ENCODE measurements at regions not wholly inside any gene's neighbourhood (a gene's known extent, or its start where the extent isn't known, plus 50 kb on each side); places are given as distances from the start of the nearest gene placed in this dataset.
"Not testable (repeated sequence)": the region's sequence is repeated elsewhere in the genome, so short reads cannot be mapped to it uniquely, and the experiment has no call there.

DNA sequence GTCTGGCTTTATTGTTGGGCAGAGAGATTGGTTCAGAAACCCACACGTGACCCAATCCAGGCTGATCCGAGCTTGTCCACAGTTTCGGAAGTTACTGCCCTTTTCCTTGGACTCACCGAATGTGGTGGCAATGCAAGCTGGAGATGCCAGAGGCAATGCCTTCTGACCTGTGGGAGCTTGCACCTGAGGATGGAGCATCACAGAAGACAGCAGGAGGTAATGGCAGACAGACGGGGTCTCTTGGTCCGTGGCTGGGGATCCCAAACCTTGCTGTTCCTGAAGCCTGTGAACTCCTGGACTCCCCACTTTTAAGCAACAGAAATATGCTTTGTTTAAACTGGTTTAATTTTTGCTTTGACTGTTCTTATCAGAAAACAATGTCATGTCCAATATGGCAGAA, 265.2 kb upstream of the IRX1 start:
- DNase-seq = no peak
- in situ Hi-C loops (cut with MboI; ENCODE audit: low pct_unique_long_range_greater_than_20kb, low sequenced_read_pairs) = no loop called here

DNA sequence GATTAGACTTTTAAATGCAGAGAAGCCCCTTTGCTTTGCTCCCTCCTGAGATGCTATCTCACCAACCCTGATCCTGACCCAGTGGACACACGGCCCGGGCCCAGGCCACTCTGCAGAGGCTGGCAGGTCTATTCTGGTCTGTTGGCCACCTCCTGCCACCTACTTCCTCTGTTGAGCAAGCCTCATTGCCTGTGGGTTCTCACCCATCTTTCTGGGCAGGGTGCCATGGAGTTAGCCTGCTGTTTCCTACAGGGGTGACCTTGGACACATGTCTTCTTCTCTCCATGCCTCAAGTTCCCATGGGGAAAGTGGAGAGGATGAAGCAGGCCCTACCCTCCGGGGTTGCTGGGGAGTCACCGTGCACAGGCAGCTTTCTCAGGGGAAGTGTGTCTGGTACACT, 266.2 kb upstream of the IRX1 start:
- in situ Hi-C loops (cut with MboI; ENCODE audit: low pct_unique_long_range_greater_than_20kb, low sequenced_read_pairs) = no loop called here
- no peak for DNase-seq

DNA sequence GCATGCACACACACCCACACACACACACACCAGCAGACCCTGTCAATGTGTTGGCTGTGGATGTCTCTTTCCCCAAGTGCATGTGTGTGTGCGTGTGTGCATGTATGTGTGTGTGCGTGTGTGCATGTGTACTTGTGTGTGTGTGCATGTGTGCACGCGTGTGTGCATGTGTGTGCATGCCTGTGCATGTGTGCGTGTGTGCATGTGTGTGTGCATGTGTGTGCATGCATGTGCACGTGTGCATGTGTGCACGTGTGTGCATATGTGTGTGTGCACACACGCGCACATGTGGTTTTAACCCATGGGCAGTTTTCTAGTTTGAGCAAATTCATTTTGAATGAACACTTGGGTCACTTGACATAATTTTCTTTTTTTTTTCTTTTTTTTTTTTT, 268.8 kb upstream of the IRX1 start:
- no peak for DNase-seq
- in situ Hi-C loops (cut with MboI; ENCODE audit: low pct_unique_long_range_greater_than_20kb, low sequenced_read_pairs) = no loop called here

DNA sequence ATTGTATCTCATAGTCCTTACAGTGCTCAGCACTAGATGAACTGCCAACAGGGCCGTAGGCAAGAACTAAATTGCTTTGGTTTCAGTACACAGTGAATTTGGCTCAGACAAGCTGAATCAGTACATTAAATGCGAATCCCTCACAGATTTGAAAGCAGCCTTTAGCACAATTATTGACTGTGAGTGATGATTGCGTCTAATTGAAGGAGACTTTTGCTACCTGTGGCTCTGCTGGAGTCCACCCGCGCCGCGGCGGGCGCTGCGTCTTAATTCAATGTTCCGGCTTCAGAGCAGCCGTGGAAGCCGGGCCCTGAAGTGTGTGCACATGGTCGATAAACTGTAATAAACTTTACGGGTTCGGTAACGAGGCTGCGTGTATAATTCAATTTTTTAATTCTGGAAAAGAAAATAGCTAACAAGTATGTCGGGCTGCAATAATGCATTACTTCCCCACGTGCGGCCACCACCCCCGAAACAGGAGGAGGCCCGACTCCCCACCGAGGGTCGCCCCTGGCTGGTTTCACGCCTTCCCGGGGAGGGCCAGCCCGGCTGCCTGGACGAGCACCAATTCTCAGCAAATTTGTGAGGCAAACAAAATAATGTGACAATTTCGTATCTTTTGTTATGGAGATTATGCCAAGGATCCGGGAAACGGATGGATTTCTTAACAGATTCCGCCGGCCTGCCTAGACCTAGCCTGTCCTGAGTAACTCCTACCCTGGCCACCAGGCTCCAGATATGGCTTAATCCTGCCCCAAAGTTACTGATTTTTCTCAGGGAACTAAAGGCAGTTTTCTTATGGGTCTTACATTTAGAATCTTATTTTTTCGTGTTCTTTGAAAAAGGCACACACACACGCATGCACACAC, 269.4 kb upstream of the IRX1 start:
- in situ Hi-C loops (cut with MboI; ENCODE audit: low pct_unique_long_range_greater_than_20kb, low sequenced_read_pairs) = no loop called here
- DNase-seq = no peak

DNA sequence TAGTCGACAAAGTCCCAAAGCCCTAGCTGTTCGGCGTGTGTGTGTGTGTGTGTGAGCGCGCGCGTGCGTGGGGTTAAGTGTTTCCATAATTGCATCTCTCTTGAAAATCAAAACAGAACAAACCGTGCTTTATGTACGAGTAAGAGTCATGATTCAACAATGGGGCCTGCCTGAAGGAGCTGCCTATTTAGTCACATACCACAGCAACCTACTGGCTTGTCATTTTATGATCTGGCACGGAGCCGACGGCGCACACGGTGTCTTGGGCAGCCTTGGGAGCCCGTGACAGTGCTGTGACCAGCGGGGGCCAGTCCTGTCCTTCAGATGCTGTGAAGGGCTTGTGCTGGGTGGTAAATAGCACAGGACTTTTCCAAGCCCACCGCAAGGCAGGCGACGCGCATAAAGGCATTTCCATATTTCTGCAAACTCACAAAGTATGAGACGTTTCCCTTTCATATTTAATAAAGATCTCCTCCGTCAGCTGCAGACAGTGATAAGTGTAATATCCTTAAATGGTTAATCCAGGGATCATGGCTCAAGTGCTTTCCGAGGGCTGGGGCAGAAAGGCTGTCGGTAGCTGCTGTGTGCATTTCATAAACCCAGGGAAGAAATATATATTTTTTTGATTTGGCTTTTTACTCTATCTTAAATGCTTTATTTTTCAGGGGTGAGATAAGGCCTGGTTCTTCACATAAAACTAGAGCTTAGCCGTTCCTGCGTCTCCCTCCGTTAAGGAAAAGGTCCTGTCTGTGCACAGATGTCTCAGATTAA, 270.2 kb upstream of the IRX1 start:
- in situ Hi-C loops (cut with MboI; ENCODE audit: low pct_unique_long_range_greater_than_20kb, low sequenced_read_pairs) = no loop called here
- peak; percentile 1 for DNase-seq

DNA sequence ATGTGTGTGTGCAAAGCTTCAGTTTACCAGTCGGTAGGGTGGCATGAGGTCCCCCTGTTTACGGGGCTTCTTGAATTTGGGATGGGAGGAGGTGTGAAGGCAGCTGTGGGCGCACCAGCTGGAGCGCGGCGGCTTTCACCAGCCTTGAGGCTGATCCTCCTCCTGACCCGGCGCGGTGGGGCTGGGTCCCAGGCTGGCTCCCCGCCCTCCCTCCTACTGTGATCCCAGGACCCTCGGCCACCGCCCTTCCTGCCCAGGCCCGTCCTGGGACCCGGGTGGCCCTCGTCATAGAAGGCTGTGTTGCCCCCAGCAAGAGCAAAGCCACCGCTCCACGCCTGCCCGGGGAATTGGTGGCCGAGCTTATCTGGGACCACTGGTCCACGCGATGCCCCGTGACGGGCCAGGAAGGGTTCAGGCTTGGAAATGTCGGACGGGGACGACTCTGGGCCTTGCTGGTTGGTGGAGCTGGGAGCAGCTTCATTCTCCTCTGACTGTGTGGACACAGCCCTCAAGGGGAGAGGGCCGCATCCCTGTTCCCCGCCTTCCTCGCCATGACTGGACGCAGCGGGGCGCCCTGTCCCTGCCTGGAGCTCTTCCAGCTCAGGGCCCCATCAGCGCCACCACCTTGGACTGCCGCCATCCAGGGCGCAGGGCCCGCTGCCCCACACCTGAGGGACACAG, 271.1 kb upstream of the IRX1 start:
- in situ Hi-C loops (cut with MboI; ENCODE audit: low pct_unique_long_range_greater_than_20kb, low sequenced_read_pairs) = no loop called here
- peak; percentile 7 for DNase-seq

DNA sequence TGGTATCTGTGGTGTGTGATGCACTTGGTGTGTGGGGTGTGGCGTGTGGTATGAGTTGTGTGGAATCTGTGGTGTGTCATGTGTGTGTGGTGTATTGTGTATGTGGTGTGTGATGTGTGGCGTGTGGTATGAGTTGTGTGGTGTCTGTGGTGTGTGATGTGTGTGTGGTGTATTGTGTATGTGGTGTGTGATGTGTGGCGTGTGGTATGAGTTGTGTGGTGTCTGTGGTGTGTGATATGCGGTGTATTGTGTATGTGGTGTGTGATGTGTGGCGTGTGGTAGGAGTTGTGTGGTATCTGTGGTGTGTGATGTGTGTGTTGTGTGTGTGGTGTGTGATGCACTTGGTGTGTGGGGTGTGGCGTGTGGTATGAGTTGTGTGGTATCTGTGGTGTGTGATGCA, 271.7 kb upstream of the IRX1 start:
- in situ Hi-C loops (cut with MboI; ENCODE audit: low pct_unique_long_range_greater_than_20kb, low sequenced_read_pairs) = not testable (repeated sequence)
- DNase-seq = peak; percentile 3

DNA sequence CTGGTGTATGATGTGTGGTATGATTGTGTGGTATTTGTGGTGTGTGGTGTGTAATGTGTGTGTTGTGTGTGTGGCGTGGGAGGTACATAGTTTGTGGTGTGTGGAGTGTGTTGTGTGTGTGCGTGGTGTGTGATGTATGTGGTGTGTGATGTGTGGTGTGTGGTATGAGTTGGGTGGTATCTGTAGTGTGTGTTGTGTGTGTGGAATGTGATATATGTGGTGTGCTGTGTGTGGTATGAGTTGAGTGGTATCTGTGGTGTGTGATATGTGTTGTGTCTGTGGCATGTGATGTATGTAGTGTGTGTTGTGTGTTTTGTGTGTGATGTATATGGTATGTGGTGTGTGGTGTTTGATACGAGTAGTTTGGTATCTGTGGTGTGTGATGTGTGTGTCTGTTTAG, 272.5 kb upstream of the IRX1 start:
- no peak for DNase-seq
- in situ Hi-C loops (cut with MboI; ENCODE audit: low pct_unique_long_range_greater_than_20kb, low sequenced_read_pairs) = no loop called here

DNA sequence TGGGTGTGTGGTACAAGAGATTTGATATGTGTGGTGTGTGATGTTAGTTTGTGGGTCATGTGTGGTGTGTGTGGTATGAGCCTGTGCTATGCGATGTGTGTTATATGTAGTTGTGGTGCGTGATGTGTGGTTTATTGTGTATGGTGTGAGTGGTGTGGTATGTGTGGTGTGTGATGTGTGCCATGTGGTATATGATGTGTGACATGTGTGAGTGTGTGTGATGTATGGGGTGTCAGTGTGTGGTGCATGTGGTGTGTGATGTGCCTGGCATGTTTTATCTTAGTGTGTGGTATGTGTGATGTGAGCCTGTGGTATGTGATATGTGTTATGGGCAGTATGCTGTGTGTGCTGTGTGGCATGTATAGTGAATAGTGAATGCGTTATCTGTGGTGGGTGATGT, 273.0 kb upstream of the IRX1 start:
- no peak for DNase-seq
- in situ Hi-C loops (cut with MboI; ENCODE audit: low pct_unique_long_range_greater_than_20kb, low sequenced_read_pairs) = no loop called here

DNA sequence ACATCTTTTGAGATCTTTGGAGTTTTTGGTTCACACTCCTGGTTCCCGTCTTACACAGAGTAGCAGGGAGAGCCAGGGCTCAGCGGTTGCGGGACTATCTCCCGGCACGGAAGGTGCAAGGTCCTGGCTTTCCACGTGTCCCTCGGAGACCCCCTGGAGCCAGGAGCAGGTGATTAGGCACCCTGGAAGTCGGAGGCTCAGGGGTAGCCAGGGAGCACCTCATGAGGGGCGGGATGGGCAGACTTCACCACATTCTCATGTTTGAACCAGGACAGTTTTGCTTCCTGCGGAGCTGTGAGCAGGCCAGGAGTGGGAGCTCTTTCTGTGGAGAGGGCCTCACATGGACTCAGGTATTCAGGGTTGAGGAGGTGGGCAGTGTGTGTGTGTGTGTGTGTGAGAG, 273.7 kb upstream of the IRX1 start:
- no peak for DNase-seq
- in situ Hi-C loops (cut with MboI; ENCODE audit: low pct_unique_long_range_greater_than_20kb, low sequenced_read_pairs) = no loop called here

DNA sequence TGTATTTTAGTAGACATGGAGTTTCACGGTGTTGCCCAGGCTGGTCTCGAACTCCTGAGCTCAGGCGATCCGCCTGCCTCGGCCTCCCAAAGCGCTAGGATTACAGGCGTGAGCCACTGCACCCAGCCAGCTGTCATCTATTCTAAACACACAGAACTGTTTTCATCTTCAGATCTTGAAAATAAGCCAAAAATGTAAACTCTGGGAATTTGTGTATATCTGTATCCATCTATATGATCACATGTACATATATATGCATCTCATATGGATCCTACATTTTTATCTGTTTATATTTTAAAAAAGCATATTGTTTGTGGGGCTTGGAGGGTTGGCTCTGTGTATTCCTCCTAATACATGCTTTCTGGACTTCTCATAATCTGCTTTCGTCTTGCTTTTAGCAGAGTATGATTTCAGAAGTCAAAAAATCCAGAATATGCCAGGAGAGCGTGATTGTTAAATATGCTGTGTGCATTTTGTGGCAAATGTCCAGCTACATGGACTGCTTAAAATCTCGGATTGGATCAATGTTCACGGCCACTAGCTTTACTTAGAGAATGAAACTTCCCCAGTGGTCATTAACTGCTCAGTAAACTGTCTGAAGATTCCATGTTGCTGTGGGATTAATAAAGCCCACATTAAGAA, 274.4 kb upstream of the IRX1 start:
- in situ Hi-C loops (cut with MboI; ENCODE audit: low pct_unique_long_range_greater_than_20kb, low sequenced_read_pairs) = no loop called here
- DNase-seq = no peak

DNA sequence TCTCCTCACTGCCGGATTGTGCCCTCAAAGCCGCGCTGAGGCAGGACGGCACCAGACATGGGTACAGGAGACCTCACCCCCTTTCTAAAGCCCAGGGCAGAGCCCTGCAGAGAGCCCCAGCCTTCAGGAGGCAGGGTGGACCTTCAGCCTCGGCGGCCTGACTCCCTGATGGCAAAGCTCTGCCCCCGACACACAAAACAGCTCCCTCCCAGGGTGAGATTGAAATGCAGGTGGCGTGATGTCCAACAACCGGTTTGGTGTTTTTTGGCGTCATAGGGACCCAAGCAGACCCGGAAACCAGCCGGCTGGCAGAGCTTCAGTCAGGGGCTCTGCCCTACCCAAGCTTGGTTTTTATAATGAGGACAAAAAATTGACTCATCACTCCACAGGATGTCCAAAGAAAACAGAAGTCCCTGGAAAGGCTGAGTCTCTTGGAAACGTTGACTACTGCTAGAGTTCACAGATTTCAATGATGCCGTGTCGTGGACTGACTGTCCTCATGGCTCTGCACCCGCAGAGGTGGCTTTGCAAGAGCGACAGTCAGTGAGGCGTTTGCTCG, 275.2 kb upstream of the IRX1 start:
- in situ Hi-C loops (cut with MboI; ENCODE audit: low pct_unique_long_range_greater_than_20kb, low sequenced_read_pairs) = no loop called here
- DNase-seq = no peak

DNA sequence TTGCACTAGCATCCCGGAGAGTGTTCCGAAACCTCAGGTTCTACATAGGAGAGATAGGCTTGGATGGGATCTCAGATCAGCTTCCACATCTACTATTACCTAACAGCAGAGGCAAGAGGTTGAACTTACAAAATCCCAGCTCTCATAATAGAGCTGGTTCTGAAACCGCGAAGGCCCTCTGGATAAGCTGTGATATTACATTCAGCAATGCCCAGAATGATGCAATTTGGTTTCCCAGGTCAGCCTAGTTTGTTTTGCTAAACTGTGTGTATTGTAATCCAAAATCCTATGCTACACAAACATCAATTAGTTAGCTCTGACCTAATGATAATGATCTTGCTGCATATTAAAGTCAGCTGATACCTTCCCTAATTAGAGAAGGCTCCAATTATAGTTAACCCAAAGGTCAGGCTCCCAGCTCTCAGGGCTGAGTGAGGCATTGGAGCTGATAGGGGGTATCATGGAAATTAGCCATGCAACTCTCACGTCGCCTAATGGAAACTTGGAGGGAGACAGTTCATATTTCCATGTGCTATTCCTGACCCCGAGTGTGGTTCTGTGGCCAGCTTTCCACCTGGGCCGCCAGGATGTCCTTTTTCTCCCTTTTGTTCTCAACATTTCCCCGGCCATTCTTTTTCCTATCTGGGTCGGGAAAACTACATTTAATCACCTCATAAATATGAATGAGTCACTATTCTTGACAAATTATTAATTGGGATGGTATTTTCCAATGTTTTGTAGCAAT, 278.4 kb upstream of the IRX1 start:
- DNase-seq = no peak
- in situ Hi-C loops (cut with MboI; ENCODE audit: low pct_unique_long_range_greater_than_20kb, low sequenced_read_pairs) = no loop called here

DNA sequence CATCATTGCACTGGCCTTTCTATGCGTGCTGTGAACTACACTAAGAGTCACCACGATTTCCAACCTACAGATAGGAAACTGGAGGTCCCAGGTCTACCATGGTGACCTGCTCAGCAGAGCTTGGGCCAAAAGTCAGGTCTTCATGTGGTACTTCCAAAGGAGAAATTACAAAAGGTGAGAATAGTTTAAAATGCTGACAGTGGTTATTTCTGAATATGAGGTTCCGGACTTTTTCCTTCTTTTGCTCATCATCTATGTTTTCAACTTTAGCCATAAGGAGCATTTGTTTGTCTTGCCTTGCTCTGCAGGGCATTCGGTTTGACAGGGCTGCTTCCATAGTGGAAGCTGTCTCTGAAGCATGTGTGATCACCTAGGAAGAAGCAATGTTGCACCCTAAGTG, 282.1 kb upstream of the IRX1 start:
- in situ Hi-C loops (cut with MboI; ENCODE audit: low pct_unique_long_range_greater_than_20kb, low sequenced_read_pairs) = no loop called here
- no peak for DNase-seq

DNA sequence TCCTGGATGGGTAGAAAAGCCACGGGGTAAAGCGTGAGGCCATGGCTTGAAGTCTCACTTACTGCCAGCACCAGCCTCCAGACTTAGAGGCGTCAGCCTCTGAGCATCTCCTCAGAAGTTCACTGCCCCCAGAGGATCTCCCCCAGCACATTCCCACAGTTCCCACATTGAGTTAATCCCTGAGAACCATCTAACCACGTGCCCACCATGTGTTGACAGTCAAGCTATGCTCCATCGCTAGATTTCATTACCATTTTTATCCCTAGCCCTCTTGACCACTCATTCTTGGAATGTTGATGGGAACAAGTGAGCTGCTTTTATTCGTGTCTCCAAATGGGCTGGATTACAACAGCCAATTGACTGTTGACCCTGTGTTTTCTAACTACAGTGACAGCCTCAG, 283.3 kb upstream of the IRX1 start:
- no peak for DNase-seq
- in situ Hi-C loops (cut with MboI; ENCODE audit: low pct_unique_long_range_greater_than_20kb, low sequenced_read_pairs) = no loop called here

DNA sequence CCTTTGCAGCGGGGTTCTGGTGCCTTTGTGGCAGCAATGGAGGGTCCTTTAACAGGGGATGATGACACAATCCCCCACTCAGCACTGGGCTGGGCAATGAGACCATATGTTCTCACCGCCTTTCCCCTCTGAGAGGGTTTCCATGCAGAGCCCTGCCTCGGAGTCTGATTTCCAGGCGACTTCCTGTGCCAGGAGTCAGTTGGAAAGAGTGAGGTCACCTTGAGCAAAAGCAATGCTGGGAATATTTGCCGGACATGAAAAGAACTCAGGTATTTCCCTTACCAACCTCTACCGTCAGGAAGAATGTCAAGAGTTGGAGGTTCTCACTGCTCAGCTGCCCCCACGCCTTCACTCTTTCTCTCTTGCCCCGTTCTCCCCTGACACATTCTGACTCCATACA, 284.2 kb upstream of the IRX1 start:
- DNase-seq = no peak

DNA sequence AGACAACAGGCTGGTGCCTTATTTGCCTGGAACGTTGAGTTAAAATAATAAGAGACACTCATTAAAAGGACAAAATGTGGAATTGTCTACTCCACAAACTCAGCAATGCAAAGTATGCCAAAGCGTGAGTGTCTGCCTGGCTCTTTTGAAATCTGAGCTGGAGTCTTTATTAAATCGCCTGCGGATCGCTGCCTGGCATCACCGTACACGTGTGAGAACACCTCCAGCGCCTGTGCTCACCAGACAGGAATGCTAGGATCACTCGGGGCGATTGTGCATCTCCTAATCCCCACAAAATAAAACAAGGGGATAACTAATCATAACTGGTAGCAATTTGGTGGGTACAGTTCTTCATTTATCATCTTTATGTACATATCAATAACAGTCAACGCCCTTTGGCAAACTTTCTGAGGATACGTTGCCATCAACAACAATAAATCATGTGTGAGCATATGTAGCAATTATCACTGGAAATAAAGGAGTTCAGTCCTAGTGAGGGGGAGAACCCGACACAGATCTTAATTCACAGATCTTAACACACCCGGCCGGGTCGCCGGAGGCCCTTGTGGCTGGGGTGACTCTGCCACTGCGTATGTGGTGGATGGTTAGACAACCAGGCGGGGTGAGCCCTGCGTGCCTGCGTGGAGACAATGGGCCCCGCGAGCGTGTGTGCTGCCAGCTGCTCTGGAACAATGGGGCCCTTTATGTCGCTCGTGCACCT, 284.9 kb upstream of the IRX1 start:
- no peak for DNase-seq
- in situ Hi-C loops (cut with MboI; ENCODE audit: low pct_unique_long_range_greater_than_20kb, low sequenced_read_pairs) = no loop called here

More for the DNA sequence above, 284.2 kb upstream of the IRX1 start:
- in situ Hi-C loops (cut with MboI; ENCODE audit: low pct_unique_long_range_greater_than_20kb, low sequenced_read_pairs) = no loop called here

DNA sequence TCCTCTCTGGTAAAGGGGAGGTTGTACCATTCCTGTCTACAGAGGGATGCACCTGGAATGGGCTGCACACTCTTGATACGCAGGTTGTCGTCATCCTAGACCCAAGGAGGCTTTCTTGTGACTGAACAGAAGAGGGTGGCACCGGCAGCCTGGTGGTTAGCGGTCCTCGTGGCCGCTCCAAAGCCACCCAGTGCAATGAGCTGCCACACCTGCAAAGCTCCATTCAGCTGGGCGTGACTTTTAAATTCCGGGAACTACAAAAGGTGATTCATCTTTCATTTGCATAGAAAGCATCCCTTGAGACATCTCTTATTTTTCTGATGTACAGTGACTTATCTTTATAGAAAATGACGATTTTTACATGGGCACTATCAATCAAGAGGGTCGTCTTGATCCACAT, 286.1 kb upstream of the IRX1 start:
- in situ Hi-C loops (cut with MboI; ENCODE audit: low pct_unique_long_range_greater_than_20kb, low sequenced_read_pairs) = no loop called here
- no peak for DNase-seq
